ENCODE measurements at regions not wholly inside any gene's neighbourhood (a gene's known extent, or its start where the extent isn't known, plus 50 kb on each side); places are given as distances from the start of the nearest gene placed in this dataset.

- TF ChIP-seq CTCF (conservative IDR thresholded peaks at IDR 0.05; ENCODE audit: low read length) (no peak), EZH2phosphoT487 (IDR thresholded peaks at IDR 0.05; ENCODE audit: borderline replicate concordance, low read depth, low read length) (no peak)
Observed at GRCh38 chr6:153862927-153863326, 176.1 kb upstream of the OPRM1 start.
